DMS 273 treated with DMSO at 0.1 percent for 48 hours (cell line): ENCODE measurements at regions not wholly inside any gene's neighbourhood (a gene's known extent, or its start where the extent isn't known, plus 50 kb on each side); places are given as distances from the start of the nearest gene placed in this dataset.
"Not testable (repeated sequence)": the region's sequence is repeated elsewhere in the genome, so short reads cannot be mapped to it uniquely, and the experiment has no call there.

Source experiments
- DNase-seq: peaks from one replicate; lab custom pipeline; 2025; lab: John Stamatoyannopoulos, UW

- DNase-seq = no peak
These were observed 283.8 kb downstream of the GATA3 start for GRCh38 chr10:8338177-8338766.

GRCh38 chr10:8344756-8345155, 290.3 kb downstream of the GATA3 start:
- no peak for DNase-seq

- no peak for DNase-seq
These were observed 292.4 kb downstream of the GATA3 start for GRCh38 chr10:8346861-8347260.

- not testable (repeated sequence) for DNase-seq
These were observed 293.1 kb downstream of the GATA3 start for GRCh38 chr10:8347614-8348013.

GRCh38 chr10:8349610-8350249, 295.2 kb downstream of the GATA3 start:
- DNase-seq = no peak

GRCh38 chr10:8350250-8350967, 295.9 kb downstream of the GATA3 start:
- DNase-seq = no peak

- DNase-seq = no peak
These were observed 297.9 kb downstream of the GATA3 start for GRCh38 chr10:8352171-8353075.

GRCh38 chr10:8356283-8356682, 301.8 kb downstream of the GATA3 start:
- no peak for DNase-seq

GRCh38 chr10:8359467-8359866, 305.0 kb downstream of the GATA3 start:
- DNase-seq = no peak

GRCh38 chr10:8360365-8360764, 305.9 kb downstream of the GATA3 start:
- DNase-seq = no peak

- DNase-seq = no peak
These were observed 306.5 kb downstream of the GATA3 start for GRCh38 chr10:8360814-8361509.

GRCh38 chr10:8361510-8361844, 307.0 kb downstream of the GATA3 start:
- no peak for DNase-seq

GRCh38 chr10:8365935-8366911, 311.7 kb downstream of the GATA3 start:
- DNase-seq = no peak

- DNase-seq = not testable (repeated sequence)
These were observed 313.4 kb downstream of the GATA3 start for GRCh38 chr10:8367672-8368411.

- no peak for DNase-seq
These were observed 315.2 kb downstream of the GATA3 start for GRCh38 chr10:8369666-8370065.

GRCh38 chr10:8374334-8374733, 319.8 kb downstream of the GATA3 start:
- no peak for DNase-seq

- DNase-seq = no peak
These were observed 320.6 kb downstream of the GATA3 start for GRCh38 chr10:8375137-8375536.

- DNase-seq = no peak
These were observed 323.9 kb downstream of the GATA3 start for GRCh38 chr10:8378198-8378983.
